Gastroesophageal sphincter (tissue), 4 donors: ENCODE measurements at regions not wholly inside any gene's neighbourhood (a gene's known extent, or its start where the extent isn't known, plus 50 kb on each side); places are given as distances from the start of the nearest gene placed in this dataset.
A peak's percentile ranks its signal among the peaks of the same experiment; 100 is the strongest.

Experiments used
- ATAC-seq: fragments of 150-250 bp; one replicate; pipeline ENCODE4 v1.9.1; 2016; ENCODE audit warnings: mild to moderate bottlenecking, moderate library complexity
- H3K27ac ChIP-seq, 4 donors: fragments of 200-600 bp; sonication (generic) in 3 of 4; 1 replicate in 3 of 4; 2 replicates in 1 of 4; pipeline ENCODE4 v1.5.1; 2016 to 2019
- H3K27me3 ChIP-seq: fragments of 200-600 bp; sonication (generic); one replicate; pipeline ENCODE4 v1.5.1; 2019
- H3K36me3 ChIP-seq, 2 donors: fragments of 200-600 bp; sonication (generic); one replicate each; pipeline ENCODE4 v1.5.1; 2019; ENCODE audit warnings: control low read depth in 1 of 2
- H3K4me1 ChIP-seq, 3 donors: fragments of 200-600 bp; sonication (generic); 1 replicate in 2 of 3; 2 replicates in 1 of 3; pipeline ENCODE4 v1.5.1; 2016 to 2019; ENCODE audit warnings: control low read depth in 2 of 3
- H3K4me3 ChIP-seq, 2 donors: fragments of 200-600 bp; sonication (generic); one replicate each; pipeline ENCODE4 v1.5.1; 2019; ENCODE audit warnings: mild to moderate bottlenecking in 1 of 2, moderate library complexity in 1 of 2
- H3K9me3 ChIP-seq, 3 donors: fragments of 200-600 bp; sonication (generic); one replicate each; pipeline ENCODE4 v1.5.1; 2017 to 2019; ENCODE audit warnings: control low read depth in 2 of 3
- EP300 ChIP-seq: sonication (generic); formaldehyde crosslinking; IDR thresholded peaks from one replicate; pipeline ENCODE4 v1.6.1; 2017; ENCODE audit warnings: antibody characterized with exemption, mild to moderate bottlenecking
- POLR2A ChIP-seq, 2 donors: fragments of 450-650 bp; IDR thresholded peaks; one replicate each; pipeline ENCODE4 v1.6.1; 2017; ENCODE audit warnings: antibody characterized with exemption in 2 of 2, mild to moderate bottlenecking in 2 of 2, moderate library complexity in 1 of 2
- POLR2AphosphoS5 ChIP-seq: sonication (generic); formaldehyde crosslinking; IDR thresholded peaks from one replicate; pipeline ENCODE4 v1.6.1; 2017; ENCODE audit warnings: antibody characterized with exemption
- WGBS, 2 donors: methylation state at CpG; one replicate each; pipeline ENCODE4 v1.1.5; 2018; ENCODE audit warnings: low coverage in 1 of 2; 5-methylcytosine and 5-hydroxymethylcytosine counted together
- TF ChIP-seq, protein P1 (sequence below), 4 experiments: fragments of 200-600 bp in 2 of 4; fragments of 450-650 bp in 2 of 4; sonication (generic) in 1 of 4; IDR thresholded peaks; one replicate each; pipeline ENCODE4 v1.5.1; 2017 to 2019; ENCODE audit warnings: antibody characterized with exemption in 4 of 4, mild to moderate bottlenecking in 2 of 4, moderate library complexity in 2 of 4

- Histone ChIP-seq H3K9me3 (no peaks in the 10 kb centered on the region), H3K4me1 (peaks cover 8 to 46% (median 24%) of the 10 kb centered on the region in 3 donors), H3K4me3 (no peak overlapping the region), H3K27me3 (no peaks in the 10 kb centered on the region), H3K27ac (peak overlapping the region in 2 of 4 donors; percentile 20 to 78), H3K36me3 (no peaks in the 10 kb centered on the region)
- 62 to 69% methylated on average over 7 of the region's 7 CpGs for WGBS, 2 donors
- ATAC-seq: no peak
- TF ChIP-seq EP300: no peak
- no peak for TF ChIP-seq POLR2A (IDR thresholded peaks at IDR 0.05)
- TF ChIP-seq POLR2AphosphoS5: no peak
- TF ChIP-seq, protein P1, sequence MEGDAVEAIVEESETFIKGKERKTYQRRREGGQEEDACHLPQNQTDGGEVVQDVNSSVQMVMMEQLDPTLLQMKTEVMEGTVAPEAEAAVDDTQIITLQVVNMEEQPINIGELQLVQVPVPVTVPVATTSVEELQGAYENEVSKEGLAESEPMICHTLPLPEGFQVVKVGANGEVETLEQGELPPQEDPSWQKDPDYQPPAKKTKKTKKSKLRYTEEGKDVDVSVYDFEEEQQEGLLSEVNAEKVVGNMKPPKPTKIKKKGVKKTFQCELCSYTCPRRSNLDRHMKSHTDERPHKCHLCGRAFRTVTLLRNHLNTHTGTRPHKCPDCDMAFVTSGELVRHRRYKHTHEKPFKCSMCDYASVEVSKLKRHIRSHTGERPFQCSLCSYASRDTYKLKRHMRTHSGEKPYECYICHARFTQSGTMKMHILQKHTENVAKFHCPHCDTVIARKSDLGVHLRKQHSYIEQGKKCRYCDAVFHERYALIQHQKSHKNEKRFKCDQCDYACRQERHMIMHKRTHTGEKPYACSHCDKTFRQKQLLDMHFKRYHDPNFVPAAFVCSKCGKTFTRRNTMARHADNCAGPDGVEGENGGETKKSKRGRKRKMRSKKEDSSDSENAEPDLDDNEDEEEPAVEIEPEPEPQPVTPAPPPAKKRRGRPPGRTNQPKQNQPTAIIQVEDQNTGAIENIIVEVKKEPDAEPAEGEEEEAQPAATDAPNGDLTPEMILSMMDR (IDR thresholded peaks at IDR 0.05): no peak
Observed at GRCh38 chr10:63697956-63698786, 177.0 kb downstream of the REEP3 start.

DNA sequence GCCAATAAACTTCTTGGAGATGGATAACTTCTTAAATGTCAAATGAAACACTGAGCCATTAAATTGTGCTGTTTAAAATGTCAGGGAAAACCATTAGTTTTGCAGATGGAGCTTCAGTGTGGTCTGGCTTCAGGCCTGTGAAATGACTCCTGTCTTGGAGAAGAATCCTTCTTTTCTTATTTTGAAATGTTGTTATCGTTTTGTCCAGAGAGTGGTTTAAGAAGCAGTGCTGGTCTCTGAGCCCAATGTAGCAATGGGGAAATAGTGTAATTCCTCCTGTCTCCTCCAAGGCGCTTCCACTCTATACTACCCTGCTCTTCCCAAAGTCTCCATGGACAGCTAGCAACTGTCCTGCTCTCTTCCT is 177.6 kb downstream of the REEP3 start:
- Histone ChIP-seq H3K4me1 (peaks cover 8 to 46% (median 24%) of the 10 kb centered on the region in 3 donors), H3K4me3 (no peak overlapping the region), H3K36me3 (no peaks in the 10 kb centered on the region), H3K27me3 (no peaks in the 10 kb centered on the region), H3K27ac (peak overlapping the region in 3 of 4 donors; percentile 74 to 86 (median 78)), H3K9me3 (no peaks in the 10 kb centered on the region)
- peak; percentile 27 for ATAC-seq
- TF ChIP-seq POLR2A (IDR thresholded peaks at IDR 0.05) (no peak), POLR2AphosphoS5 (peak; percentile 17)
- WGBS, 2 donors: 33 to 42% methylated on average over 2 of the region's 2 CpGs

- Histone ChIP-seq H3K36me3 (no peaks in the 10 kb centered on the region), H3K4me1 (peaks cover 8 to 46% (median 24%) of the 10 kb centered on the region in 3 donors), H3K27ac (peak overlapping the region; percentile 64 to 86 (median 76)), H3K9me3 (no peaks in the 10 kb centered on the region), H3K4me3 (no peak overlapping the region), H3K27me3 (no peaks in the 10 kb centered on the region)
- peak; percentile 89 for ATAC-seq
- 12 to 14% methylated on average over 5 of the region's 5 CpGs for WGBS, 2 donors
- no peak for TF ChIP-seq EP300
- no peak for TF ChIP-seq POLR2A (IDR thresholded peaks at IDR 0.05)
- TF ChIP-seq, protein P1 (IDR thresholded peaks at IDR 0.05): no peak
- peak; percentile 74 for TF ChIP-seq POLR2AphosphoS5
Observed at GRCh38 chr10:63699785-63700613, 178.8 kb downstream of the REEP3 start.

GRCh38 chr10:63700631-63701156 is 179.5 kb downstream of the REEP3 start:
- WGBS, 2 donors: 36 to 56% methylated on average over 1 of the region's 1 CpG
- TF ChIP-seq POLR2AphosphoS5 (peak; percentile 52), POLR2A (IDR thresholded peaks at IDR 0.05) (no peak)
- TF ChIP-seq, protein P1 (IDR thresholded peaks at IDR 0.05): no peak
- Histone ChIP-seq H3K36me3 (no peaks in the 10 kb centered on the region), H3K27ac (peak overlapping the region; percentile 64 to 86 (median 76)), H3K27me3 (no peaks in the 10 kb centered on the region), H3K4me3 (no peak overlapping the region), H3K9me3 (no peaks in the 10 kb centered on the region), H3K4me1 (peaks cover 8 to 46% (median 24%) of the 10 kb centered on the region in 3 donors)
- ATAC-seq: peak; percentile 28

DNA sequence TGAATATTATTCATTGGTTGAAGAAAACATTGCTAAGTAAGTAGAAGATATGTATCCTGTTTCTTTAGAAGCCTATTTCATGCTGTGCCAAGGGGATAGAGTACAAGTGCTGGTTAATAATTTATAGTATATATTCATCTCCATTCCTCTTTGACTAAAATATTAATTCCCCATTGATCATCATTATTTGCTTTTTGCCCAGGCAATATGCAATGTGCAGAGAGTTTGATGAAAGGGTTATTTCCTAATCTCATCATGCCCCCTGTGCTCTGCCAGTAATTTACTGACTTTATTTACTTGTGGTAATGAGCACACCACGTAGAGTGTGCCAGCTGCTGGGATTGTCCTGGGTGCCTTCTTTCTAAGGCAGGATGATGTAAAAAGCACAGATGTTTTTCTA is 180.9 kb downstream of the REEP3 start:
- Histone ChIP-seq H3K27me3 (no peaks in the 10 kb centered on the region), H3K9me3 (no peaks in the 10 kb centered on the region), H3K36me3 (no peaks in the 10 kb centered on the region), H3K4me1 (peaks cover 8 to 53% (median 29%) of the 10 kb centered on the region in 3 donors), H3K27ac (no peak overlapping the region), H3K4me3 (no peak overlapping the region)
- TF ChIP-seq POLR2A (IDR thresholded peaks at IDR 0.05): no peak
- no peak for TF ChIP-seq POLR2AphosphoS5
- TF ChIP-seq, protein P1 (IDR thresholded peaks at IDR 0.05): no peak
- no peak for TF ChIP-seq EP300
- ATAC-seq: no peak
- WGBS, 2 donors: 44 to 75% methylated on average over 1 of the region's 1 CpG
